ENCODE measurements at regions not wholly inside any gene's neighbourhood (a gene's known extent, or its start where the extent isn't known, plus 50 kb on each side); places are given as distances from the start of the nearest gene placed in this dataset. TPM values are rescaled to one million over a fixed set of nuclear protein-coding genes. Genes with fewer than 3 reads are reported as not detected.

- Histone ChIP-seq H3K9ac (ENCODE audit: low read length) (no peak overlapping the region), H3K4me2 (ENCODE audit: low read length, poor library complexity, severe bottlenecking) (no peak overlapping the region), H2BK5ac (ENCODE audit: low read depth, low read length, poor library complexity, severe bottlenecking) (no peak overlapping the region), H3K14ac (ENCODE audit: low read length in 2 of 2) (no peak overlapping the region), H2AK5ac (ENCODE audit: low read length, severe bottlenecking) (no peak overlapping the region), H3K27ac (ENCODE audit: low read length, poor library complexity, severe bottlenecking) (no peak overlapping the region), H2BK15ac (ENCODE audit: low read depth, poor library complexity, severe bottlenecking) (no peak overlapping the region), H3K27me3 (ENCODE audit: control insufficient read depth in 1 of 2, insufficient read depth in 1 of 2, low read length in 2 of 2) (no peaks in the 10 kb centered on the region), H3K18ac (ENCODE audit: low read depth in 1 of 2, low read length in 2 of 2) (no peak overlapping the region), H4K91ac (ENCODE audit: low read length) (no peak overlapping the region), H3K4me1 (ENCODE audit: control insufficient read depth, insufficient read depth, low read depth, low read length) (no peaks in the 10 kb centered on the region), H3K36me3 (ENCODE audit: control insufficient read depth in 1 of 2, insufficient read depth in 2 of 2, low read depth in 1 of 2, low read length in 2 of 2) (no peaks in the 10 kb centered on the region), H3K4ac (ENCODE audit: low read depth in 1 of 2, low read length in 2 of 2) (no peak overlapping the region), H3K9me3 (ENCODE audit: control insufficient read depth, low read length) (no peaks in the 10 kb centered on the region), H2BK120ac (ENCODE audit: low read depth, low read length) (no peak overlapping the region), H2AFZ (ENCODE audit: low read depth, low read length) (no peak overlapping the region), H3K4me3 (ENCODE audit: insufficient read depth in 1 of 2, low read depth in 1 of 2, low read length in 2 of 2) (no peak overlapping the region), H3K23ac (ENCODE audit: low read length in 2 of 2) (no peak overlapping the region), H3K79me1 (replicated peaks; ENCODE audit: low read length, poor library complexity, severe bottlenecking) (no peaks in the 10 kb centered on the region), H2BK12ac (ENCODE audit: low read length in 2 of 2) (no peak overlapping the region), H4K8ac (ENCODE audit: low read length) (no peak overlapping the region)
- no peak for DNase-seq
- 56% methylated on average over 2 of the region's 3 CpGs for WGBS
These were observed 68.5 kb upstream of the RGS6 start for GRCh38 chr14:71863766-71864165.

Small RNAs in the stretch of these regions (small RNA-seq; reads per million reads assigned to genes)
- gene RN7SL683P (ENCODE audit: low read depth) (not detected), gene SNORD56B (ENCODE audit: low read depth) (not detected)

All from mesenchymal stem cell (in vitro differentiated cells and primary cell).